ENCODE measurements at regions not wholly inside any gene's neighbourhood (a gene's known extent, or its start where the extent isn't known, plus 50 kb on each side); places are given as distances from the start of the nearest gene placed in this dataset.
"Not testable (repeated sequence)": the region's sequence is repeated elsewhere in the genome, so short reads cannot be mapped to it uniquely, and the experiment has no call there.

DNA sequence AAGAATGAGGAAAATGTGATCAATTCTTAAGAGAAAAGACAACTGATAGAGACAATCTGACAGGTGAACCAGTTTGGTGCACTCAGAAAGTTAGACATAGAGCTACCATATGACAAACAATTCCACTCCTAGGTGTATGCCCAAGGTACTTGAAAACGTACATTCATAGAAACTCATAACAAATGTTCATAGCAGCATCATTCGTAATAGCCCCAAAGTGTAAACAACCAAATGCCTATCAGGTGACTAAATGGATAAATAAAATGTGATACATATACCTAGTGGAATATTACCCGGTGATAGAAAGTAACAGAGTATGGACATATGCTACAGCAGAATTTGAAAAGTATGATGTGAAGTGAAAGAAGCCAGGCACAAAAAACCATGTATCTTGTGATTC lies 149.3 kb upstream of the TRIB2 start:
- DNase-seq (ENCODE audit: low read depth in 2 of 2, low spot score in 1 of 2) = no peak

DNA sequence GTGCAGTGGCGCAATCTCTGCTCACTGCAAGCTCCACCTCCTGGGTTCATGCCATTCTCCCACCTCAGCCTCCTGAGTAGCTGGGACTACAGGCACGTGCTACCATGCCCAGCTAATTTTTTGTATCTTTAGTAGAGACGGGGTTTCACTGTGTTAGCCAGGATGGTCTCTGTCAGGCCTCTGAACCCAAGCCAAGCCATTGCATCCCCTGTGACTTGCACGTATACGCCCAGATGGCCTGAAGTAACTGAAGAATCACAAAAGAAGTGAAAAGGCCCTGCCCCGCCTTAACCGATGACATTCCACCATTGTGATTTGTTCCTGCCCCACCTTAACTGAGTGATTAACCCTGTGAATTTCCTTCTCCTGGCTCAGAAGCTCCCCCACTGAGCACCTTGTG lies 147.2 kb upstream of the TRIB2 start:
- DNase-seq (ENCODE audit: low read depth in 2 of 2, low spot score in 1 of 2) = not testable (repeated sequence)

DNA sequence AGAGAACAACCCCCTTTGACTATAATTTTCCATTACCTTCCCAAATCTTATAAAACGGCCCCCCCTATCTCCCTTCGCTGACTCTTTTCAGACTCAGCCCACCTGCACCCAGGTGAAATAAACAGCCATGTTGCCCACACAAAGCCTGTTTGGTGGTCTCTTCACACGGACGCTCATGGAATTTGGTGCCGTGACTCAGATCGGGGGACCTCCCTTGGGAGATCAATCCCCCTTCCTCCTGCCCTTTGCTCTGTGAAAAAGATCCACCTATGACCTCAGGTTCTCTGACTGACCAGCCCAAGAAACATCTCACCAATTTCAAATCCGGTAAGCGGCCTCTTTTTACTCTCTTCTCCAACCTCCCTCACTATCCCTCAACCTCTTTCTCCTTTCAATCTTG lies 146.8 kb upstream of the TRIB2 start:
- DNase-seq (ENCODE audit: low read depth in 2 of 2, low spot score in 1 of 2) = not testable (repeated sequence)

DNA sequence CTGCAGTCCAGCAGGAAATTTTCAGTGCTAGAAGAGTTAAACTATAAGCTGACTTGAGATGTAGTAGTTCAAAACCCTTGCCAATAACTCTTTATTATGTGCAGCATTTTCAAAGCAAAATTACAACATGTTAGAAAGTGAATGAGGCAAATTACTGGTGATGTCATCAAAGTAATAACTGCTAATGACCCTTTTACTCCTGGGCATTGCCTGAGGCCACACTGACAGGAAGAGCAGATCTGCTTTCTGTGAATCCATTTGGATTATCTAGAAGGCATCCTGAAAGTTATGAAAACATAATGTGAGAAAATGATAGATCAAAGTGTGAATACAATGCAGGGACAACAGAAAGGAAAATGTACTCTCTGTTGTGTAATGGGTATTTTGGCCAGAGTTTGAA lies 139.6 kb upstream of the TRIB2 start:
- no peak for DNase-seq (ENCODE audit: low read depth in 2 of 2, low spot score in 1 of 2)

DNA sequence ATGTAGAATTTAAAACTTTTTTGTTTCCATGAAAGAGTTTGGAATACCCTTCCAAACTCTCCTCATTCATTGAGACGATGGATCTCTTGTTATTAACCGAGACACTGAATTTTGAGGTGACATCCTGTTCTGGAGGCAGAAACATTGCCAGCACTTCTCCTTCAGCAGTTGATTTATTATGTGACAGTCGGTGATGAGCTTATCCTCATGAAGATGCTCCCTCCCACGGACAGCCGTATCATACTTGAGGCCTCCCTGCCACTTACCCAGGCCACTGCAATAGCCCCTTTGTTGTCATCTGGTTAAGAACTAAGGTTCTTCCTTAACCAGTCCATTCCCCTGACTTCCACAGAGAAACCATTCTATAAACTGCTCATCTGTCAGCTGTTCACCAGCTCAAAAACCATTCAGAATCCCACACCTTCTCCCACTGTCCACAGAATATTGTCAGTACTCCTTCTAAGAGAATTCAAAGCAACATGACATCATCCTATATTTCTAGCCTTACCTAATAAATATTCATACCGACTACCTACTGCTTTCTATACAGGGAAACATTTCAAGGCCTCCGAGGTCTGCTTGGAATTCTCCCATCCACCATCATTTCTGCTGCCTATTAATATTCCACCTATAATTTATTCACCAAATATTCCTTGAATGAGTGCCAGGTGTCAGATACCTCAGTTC lies 139.0 kb upstream of the TRIB2 start:
- no peak for DNase-seq (ENCODE audit: low read depth in 2 of 2, low spot score in 1 of 2)

DNA sequence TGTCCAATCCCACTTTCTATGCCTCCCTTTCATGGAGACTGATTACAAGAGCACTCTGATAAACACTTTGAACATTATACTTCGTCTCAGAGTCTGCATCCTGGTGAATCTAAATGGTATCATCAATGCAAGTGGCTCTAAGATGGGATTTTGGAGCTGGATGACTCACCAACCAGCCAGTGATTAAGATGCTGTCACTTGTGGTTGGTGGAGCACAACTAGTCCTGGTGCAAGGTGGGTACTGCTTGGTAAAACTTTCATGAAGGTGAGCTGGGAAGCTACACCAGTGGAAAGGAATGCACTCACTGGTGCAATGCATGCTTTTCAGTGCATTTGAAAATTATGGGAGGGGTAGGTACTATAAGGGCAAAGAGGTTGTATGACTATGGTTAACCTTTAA lies 137.7 kb upstream of the TRIB2 start:
- DNase-seq (ENCODE audit: low read depth in 2 of 2, low spot score in 1 of 2) = no peak

DNA sequence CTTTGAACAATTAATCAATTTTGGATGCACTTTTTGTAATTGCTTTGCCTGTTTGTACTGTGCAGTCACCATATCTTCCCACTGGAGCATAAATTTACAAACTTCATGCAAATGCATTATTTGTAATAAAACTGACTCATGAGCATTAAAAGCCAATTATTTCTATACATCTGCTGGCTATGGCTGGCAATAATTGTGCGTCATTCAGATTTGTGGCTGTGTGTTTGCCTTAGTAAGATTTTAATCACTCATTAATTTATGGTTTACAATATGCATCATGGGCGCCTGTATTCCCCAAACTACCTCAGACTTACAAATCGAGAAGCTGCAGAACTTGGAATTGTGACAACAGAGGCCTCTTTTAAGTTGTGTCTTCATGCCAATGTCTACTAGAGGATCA lies 132.4 kb upstream of the TRIB2 start:
- no peak for DNase-seq (ENCODE audit: low read depth in 2 of 2, low spot score in 1 of 2)

DNA sequence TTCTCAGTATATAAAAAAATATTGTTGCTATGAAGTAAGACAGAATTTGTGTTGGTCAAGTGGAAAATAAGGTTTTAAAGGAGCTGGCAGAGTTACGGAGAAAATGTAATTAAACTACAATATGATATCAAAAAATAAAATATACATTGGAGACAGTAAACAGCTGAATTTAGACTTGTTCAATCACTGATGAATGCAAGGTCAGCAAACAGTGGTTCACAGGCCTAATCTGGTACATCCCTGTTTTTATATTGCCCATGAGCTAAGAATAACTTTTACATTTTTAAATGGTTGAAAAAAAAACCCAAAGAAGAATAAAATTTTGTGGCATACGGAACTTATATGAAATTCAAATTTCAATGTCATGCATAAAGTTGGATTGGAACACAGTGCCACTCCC lies 131.0 kb upstream of the TRIB2 start:
- no peak for DNase-seq (ENCODE audit: low read depth in 2 of 2, low spot score in 1 of 2)

DNA sequence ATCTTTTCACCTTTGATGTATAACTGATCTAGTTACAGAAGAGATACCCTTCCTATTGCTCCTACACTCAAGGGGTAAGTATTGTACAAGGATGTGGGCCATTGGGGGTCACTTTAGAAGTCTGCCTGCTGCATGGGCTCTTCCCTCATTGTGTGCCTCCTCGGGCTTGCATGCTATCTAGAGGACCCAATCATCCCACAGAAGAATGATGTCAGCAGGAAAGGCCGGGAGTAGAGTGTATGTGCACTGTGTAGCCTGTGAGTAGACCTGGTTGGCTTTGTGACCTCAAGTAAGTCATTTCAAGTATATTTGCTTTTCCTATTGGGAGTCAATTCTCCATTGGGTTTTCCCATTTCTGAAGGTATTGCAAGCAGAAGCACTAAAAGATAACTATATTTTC lies 129.5 kb upstream of the TRIB2 start:
- DNase-seq (ENCODE audit: low read depth in 2 of 2, low spot score in 1 of 2) = no peak

DNA sequence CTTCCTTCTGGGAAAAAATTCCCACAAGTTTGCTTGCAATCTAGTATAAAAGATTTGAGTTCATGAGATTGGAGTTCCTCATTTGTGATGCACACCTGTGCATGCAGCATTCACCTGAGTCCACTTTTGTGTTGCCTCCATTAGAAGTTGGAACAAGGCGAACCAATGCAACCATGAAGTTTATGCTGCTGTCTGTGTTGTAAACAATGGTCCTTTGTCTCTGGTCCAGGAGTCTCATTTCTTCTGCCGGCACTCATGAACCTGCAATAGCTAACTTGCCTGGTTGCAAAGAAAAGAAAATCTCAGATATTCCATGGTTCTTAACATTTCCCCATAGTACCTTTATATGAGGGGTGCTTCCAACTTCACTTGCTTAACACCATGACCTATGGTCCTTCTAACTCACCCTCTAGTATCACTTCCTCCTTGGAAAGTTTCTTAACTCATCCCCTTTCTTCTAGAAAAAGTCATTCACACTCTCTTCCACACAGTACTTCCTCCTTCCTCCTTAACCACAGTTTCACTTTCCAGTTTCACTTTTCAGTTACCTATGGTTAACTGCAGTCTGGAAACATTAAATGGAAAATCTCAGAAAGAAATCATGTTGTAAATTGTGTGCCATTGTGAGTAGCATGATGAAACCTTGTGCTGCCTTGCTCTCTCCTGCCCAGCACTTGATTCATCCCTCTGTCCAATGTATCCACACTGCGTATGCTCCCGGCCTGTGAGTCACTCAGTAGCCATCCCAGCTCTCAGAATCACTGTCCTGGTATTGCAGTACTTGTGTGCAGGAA lies 128.8 kb upstream of the TRIB2 start:
- no peak for DNase-seq (ENCODE audit: low read depth in 2 of 2, low spot score in 1 of 2)

DNA sequence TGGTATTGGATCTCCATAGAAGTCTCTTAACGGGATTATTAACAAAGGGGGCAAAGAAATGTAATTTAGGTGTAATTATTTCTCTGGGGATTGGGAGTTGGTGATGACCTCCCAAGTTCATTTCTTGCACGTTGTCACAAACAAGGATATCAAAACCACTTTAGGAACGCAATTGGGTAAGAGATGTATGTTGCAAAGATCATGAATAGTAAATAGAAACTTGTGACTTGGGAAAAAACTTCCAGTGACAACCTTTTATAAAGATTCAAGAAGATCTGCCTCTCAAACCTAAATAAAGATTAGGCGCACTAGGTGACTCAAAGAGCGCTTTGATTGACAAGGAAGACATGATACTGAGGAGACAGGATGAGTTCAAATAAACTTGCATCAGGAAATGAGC lies 127.8 kb upstream of the TRIB2 start:
- DNase-seq (ENCODE audit: low read depth in 2 of 2, low spot score in 1 of 2) = no peak

DNA sequence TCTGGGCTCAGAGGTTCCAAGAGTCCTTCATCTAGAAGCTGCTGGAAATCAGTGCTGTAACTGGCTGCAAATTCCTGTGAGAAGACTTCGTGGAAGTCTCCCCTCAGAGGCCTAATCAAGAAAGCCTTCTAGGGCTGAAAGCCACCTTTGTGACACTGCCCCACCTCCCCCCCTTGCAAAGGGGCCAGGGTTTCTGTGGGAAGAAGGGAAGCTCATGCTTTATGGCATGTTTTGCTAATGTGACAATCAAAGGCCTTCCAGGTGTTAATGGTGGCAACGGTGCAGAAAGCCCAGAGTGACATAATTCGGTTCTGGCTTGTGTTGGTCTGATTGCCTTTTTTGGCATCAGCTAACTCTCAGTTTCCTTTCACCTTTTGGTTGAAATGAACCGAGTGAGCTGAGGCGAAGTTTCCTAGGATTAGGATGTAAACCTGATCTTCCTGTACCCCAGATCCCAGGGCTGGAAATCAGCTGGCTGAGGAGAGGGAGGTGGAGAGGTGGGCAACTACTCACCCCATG lies 126.9 kb upstream of the TRIB2 start:
- DNase-seq (ENCODE audit: low read depth in 2 of 2, low spot score in 1 of 2) = no peak

DNA sequence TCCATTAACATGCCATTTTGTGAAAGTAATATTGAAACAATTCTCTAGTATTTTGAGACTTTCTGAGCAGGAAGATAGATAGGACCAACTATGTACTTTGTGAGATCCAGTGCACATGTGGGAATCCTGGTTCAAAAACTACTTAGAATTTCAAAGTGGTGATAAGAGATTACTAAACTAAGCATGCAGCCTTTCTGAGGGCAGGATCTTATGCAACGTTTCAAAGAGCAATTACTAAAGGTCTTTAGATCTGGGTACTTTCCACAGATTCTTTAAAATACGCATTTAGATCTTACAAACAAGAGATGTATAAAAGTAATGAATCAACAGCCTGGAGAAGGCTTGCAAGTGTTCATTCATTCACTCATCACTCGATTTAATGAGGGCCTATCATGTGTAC lies 124.4 kb upstream of the TRIB2 start:
- DNase-seq (ENCODE audit: low read depth in 2 of 2, low spot score in 1 of 2) = no peak

DNA sequence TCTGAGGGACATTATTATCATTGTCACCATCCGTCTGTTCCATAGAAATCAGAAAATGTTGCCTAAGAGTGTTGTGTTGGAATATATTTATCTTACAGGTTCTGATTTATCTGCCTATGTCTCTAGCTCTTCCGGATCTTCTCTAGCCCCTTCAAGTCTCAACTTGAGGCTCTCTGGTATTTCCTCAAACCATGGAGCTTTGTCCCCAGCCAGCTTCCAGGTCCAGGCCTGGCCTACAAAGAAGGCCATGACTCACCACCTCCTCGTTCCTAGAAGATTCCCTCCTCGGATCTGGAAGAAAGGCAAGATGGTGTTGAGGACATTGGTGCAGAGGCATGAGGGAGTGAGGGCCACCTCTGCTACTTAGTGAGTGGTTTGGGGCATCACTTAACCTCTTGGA lies 122.1 kb upstream of the TRIB2 start:
- no peak for DNase-seq (ENCODE audit: low read depth in 2 of 2, low spot score in 1 of 2)

DNA sequence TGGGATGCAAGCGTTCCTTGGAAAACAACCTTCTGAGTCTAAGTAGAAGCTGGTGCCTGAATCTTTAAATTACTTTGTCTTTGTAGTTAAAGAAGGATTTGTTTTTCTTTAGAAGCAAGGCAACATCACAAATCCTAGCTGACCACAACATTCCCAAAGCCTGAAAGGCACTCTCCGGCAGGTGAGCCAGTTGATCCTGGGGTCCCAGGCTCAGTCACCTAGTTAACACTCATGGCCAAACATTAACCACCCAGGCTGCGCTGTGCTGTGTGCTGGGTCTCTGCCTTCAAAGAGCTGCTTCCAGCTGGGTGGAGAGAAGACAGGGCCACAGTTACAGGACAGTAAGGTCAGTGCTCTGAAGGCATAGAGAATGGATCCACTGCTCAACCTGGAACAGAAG lies 120.0 kb upstream of the TRIB2 start:
- no peak for DNase-seq (ENCODE audit: low read depth in 2 of 2, low spot score in 1 of 2)

DNA sequence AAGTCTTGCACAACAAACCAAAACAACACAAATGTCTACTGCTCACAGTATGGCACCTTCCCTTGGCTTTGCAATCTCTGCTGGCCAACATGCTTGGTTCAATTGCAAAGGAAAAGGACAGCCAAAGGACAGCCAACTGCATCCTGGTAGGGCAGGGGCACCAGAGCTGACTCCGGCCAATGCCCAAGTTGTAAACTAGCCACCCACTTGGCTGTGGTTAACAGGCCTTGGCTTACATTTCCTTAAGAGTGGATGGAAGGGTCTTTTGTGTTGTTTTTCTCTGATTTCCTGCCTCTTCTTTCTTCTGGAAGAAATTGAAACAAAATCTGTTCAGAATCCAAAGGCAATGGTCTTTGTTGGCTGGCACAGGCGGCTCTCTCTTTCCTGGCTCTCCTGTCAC lies 119.1 kb upstream of the TRIB2 start:
- DNase-seq (ENCODE audit: low read depth in 2 of 2, low spot score in 1 of 2) = no peak

DNA sequence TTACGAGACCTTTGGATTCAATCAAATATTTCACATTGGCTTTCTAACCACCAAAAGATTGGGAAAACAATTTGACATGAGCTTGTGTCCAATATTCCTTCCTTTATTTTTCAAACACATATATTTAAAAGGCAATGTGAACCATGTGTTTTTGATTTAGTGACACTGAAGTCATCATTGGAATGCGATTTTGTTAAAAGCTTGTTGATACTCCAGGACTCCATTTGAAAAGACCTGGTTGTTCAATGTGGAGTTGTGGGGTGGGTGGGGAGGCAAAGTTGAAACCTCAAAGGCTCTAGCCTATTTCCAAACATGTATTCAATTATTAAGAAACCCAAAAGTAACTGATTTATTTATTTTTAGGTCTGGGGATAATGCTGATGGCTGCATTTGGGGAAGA lies 114.1 kb upstream of the TRIB2 start:
- DNase-seq (ENCODE audit: low read depth in 2 of 2, low spot score in 1 of 2) = no peak

DNA sequence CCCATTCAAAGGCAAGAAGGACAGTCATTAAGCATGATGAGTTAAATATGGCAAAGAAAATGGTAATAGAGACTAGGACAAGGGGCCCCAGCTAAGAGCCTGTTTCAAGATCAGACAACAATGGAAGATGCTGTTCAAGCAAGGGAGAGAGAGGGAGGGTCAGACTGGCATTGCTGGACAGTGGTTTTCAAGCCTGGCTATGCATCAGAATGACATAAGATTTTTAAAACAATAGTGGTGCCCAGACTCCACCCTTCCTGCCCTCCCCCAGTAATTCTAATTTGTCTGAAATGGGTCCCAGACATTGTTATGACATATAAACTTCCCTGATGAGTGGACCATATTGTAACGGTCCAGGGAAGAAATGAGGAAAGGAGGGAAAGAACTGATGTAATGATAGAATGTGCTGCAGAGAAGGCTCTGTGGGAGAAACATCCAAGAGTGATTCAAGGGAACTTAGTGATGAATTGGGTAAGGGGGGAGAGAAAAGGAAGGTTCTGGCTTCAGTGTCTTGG lies 112.9 kb upstream of the TRIB2 start:
- no peak for DNase-seq (ENCODE audit: low read depth in 2 of 2, low spot score in 1 of 2)

DNA sequence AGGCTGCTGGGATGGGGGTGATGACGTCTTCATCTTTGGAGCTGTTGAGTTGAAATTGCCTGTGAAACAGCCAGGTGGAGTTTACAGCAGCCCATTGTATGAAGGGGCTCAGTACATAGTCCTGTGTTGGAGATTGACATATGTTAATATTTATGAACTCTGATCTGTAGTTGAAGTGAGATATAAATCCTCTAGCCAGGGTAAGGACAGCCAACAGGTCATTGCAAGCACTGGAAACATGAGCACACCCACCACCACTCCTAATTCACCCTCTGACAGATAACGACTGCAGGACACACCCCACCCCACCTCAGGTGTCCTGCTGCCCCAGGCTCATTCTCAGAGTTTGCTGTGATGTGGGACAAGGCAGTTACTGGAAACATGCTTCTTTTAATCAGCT lies 112.4 kb upstream of the TRIB2 start:
- no peak for DNase-seq (ENCODE audit: low read depth in 2 of 2, low spot score in 1 of 2)

DNA sequence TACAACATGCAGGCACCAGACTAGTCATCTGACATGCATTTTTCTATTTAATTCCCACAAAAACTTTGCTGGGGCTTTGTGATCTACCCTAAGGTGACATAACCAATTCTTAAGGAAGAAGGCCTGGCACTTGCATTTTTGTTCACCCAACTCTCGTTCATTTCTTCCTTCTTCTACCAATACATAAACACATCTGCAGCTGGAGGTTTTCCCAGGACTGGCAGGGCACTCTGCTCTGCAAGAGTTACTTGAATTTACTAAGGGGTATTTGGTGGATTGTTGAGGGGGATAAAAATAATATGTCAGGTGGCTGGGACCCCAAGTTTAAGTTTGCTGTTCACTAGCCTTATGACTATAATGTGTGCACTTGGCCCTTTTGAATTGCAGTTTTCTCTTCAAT lies 111.4 kb upstream of the TRIB2 start:
- no peak for DNase-seq (ENCODE audit: low read depth in 2 of 2, low spot score in 1 of 2)

DNA sequence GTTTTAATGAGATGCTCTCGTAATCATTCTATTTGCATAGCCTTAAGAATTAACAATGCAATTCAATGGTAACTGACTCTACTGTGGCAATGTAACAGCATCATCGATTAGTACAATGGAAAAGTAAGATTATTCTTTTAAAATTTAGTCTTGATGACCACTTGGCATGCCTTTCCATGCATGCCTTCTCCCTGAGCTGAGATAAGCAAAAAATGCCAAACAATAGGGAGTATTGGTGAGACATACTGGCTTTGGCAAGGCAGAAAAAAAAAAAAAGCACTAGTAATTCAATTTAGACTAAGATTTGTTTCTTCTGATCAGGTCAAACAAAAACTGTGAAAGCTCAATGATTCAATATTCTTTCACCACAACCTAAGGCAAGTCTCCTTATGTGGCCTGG lies 110.8 kb upstream of the TRIB2 start:
- DNase-seq (ENCODE audit: low read depth in 2 of 2, low spot score in 1 of 2) = no peak

DNA sequence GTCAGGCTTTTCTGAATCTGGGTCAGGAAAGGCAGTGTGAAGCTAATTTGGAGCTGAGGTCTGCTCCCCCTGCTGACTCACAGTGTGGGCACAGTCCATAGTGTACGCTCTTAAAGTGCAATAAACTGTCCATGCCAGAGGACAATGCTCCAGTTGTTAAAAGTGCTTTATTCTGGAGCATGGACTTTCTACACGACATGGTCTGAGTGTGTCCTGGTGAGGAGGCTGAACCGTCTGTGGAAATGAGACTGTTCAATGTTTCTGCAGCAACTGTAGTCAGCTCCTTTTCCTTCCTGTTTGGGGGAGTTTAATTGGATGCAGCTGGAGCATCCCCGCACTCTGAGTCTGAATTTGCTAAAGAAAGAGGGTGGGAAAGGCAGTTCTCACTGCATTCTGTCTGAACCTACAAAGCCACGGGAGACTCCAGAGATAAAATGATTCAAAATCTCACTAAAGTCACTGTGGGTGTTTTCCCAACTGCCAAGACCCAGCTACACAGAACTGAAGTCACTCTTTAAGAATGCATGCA lies 110.2 kb upstream of the TRIB2 start:
- DNase-seq (ENCODE audit: low read depth in 2 of 2, low spot score in 1 of 2) = no peak
